IMR-90 (cell line): ENCODE measurements at regions not wholly inside any gene's neighbourhood (a gene's known extent, or its start where the extent isn't known, plus 50 kb on each side); places are given as distances from the start of the nearest gene placed in this dataset.

Source experiments
- ATAC-seq: fragments of 200-7000 bp; cut with Tn5 transposase; 2 replicates; pipeline ENCODE4 v1.9.1; 2020; ENCODE audit warnings: low read depth, mild to moderate bottlenecking, moderate library complexity
- BruUV-seq: library from RNA; stranded (reverse); fragments of 400-500 nt; replicated peaks from 2 replicates; lab custom pipeline; 2021; lab: Mats Ljungman, UMichigan
- CTCF ChIA-PET: fragments of 300-600 bp; formaldehyde crosslinking; extraction: SDS; loops from one replicate; lab custom pipeline; 2021; ENCODE audit warnings: antibody characterized with exemption; lab: Yijun Ruan, JAX
- POLR2A ChIA-PET: fragments of 300-600 bp; sonication (Branson Sonifier 250); formaldehyde crosslinking; loops from one replicate; lab custom pipeline; 2022; ENCODE audit warnings: antibody characterized with exemption; ENCODE audit not compliant: unreplicated experiment; lab: Charles Lee
- DNase-seq: peaks from one replicate; pipeline ENCODE4 v3.0.0; 2013
- H2AFZ ChIP-seq: replicated peaks from 2 replicates; pipeline ENCODE3; 2013; ENCODE audit warnings: low read length, mild to moderate bottlenecking; ENCODE audit not compliant: poor library complexity
- H2AK5ac ChIP-seq: 2 replicates; pipeline ENCODE4 v1.6.1; 2013; ENCODE audit warnings: low read depth, low read length, inconsistent platforms
- H2AK9ac ChIP-seq: replicated peaks from 2 replicates; pipeline ENCODE3; 2013; ENCODE audit warnings: mild to moderate bottlenecking, low read depth, low read length, moderate library complexity; ENCODE audit not compliant: poor library complexity
- H2BK120ac ChIP-seq: 2 replicates; pipeline ENCODE4 v1.6.1; 2013; ENCODE audit warnings: low read depth, low read length, inconsistent platforms
- H2BK15ac ChIP-seq: 3 replicates; pipeline ENCODE4 v1.6.1; 2013; ENCODE audit warnings: low read depth, low read length, inconsistent platforms
- H2BK20ac ChIP-seq: 2 replicates; pipeline ENCODE4 v1.6.1; 2013; ENCODE audit warnings: low read depth, mild to moderate bottlenecking, inconsistent platforms, low read length, moderate library complexity
- H2BK5ac ChIP-seq: 2 replicates; pipeline ENCODE4 v1.6.1; 2013; ENCODE audit warnings: mild to moderate bottlenecking, low read depth, low read length, inconsistent platforms; ENCODE audit not compliant: poor library complexity, severe bottlenecking
- H3K14ac ChIP-seq: replicated peaks from 2 replicates; pipeline ENCODE4 v1.6.1; 2013; ENCODE audit warnings: low read depth, low read length, inconsistent platforms
- H3K18ac ChIP-seq: 2 replicates; pipeline ENCODE4 v1.6.1; 2013; ENCODE audit warnings: low read depth, low read length, control low read depth
- H3K23ac ChIP-seq: 2 replicates; pipeline ENCODE4 v1.6.1; 2013; ENCODE audit warnings: low read depth, low read length, inconsistent platforms
- H3K27ac ChIP-seq: 2 replicates; pipeline ENCODE4 v1.5.1; 2013; ENCODE audit warnings: mild to moderate bottlenecking, control low read depth, low read length; ENCODE audit not compliant: insufficient read depth
- H3K27me3 ChIP-seq: 2 replicates; pipeline ENCODE4 v1.6.1; 2013; ENCODE audit warnings: low read length; ENCODE audit not compliant: control insufficient read depth, insufficient read depth
- H3K36me3 ChIP-seq: 2 replicates; pipeline ENCODE4 v1.6.1; 2013; ENCODE audit warnings: low read length, mixed read lengths; ENCODE audit not compliant: control insufficient read depth, insufficient read depth
- H3K4ac ChIP-seq: 2 replicates; pipeline ENCODE4 v1.6.1; 2013; ENCODE audit warnings: low read depth, low read length, inconsistent platforms
- H3K4me1 ChIP-seq: 2 replicates; pipeline ENCODE4 v1.6.1; 2013; ENCODE audit warnings: low read length, mixed read lengths; ENCODE audit not compliant: control insufficient read depth, insufficient read depth
- H3K4me2 ChIP-seq: 2 replicates; pipeline ENCODE4 v1.6.1; 2013; ENCODE audit warnings: low read depth, mild to moderate bottlenecking, control low read depth, low read length, moderate library complexity
- H3K4me3 ChIP-seq: 2 replicates; pipeline ENCODE4 v1.5.1; 2013; ENCODE audit warnings: low read depth, mild to moderate bottlenecking, control low read depth, low read length, moderate library complexity; ENCODE audit not compliant: insufficient read depth
- H3K56ac ChIP-seq: 2 replicates; pipeline ENCODE4 v1.6.1; 2013; ENCODE audit warnings: low read length, inconsistent platforms; ENCODE audit not compliant: insufficient read depth; ENCODE audit errors: extremely low read depth
- H3K79me1 ChIP-seq, 2 experiments: 2 replicates each; pipeline ENCODE4 v1.6.1; 2013; ENCODE audit warnings: low read length in 2 of 2, inconsistent platforms in 1 of 2, low read depth in 1 of 2
- H3K9ac ChIP-seq: 2 replicates; pipeline ENCODE4 v1.6.1; 2013; ENCODE audit warnings: low read depth, low read length, control low read depth
- H3K9me1 ChIP-seq: 2 replicates; pipeline ENCODE4 v1.6.1; 2013; ENCODE audit warnings: low read length, inconsistent platforms; ENCODE audit not compliant: insufficient read depth
- H3K9me3 ChIP-seq: 2 replicates; pipeline ENCODE4 v1.6.1; 2013; ENCODE audit warnings: low read length; ENCODE audit not compliant: control insufficient read depth, insufficient read depth
- H4K20me1 ChIP-seq: 2 replicates; pipeline ENCODE4 v1.6.1; 2013; ENCODE audit warnings: low read length, inconsistent platforms; ENCODE audit not compliant: insufficient read depth
- H4K5ac ChIP-seq: 2 replicates; pipeline ENCODE4 v1.6.1; 2013; ENCODE audit warnings: mild to moderate bottlenecking, low read depth, low read length, control low read depth
- H4K8ac ChIP-seq, 2 experiments: 2 replicates each; pipeline ENCODE4 v1.6.1; 2013; ENCODE audit warnings: low read depth in 2 of 2, low read length in 2 of 2, control low read depth in 1 of 2, inconsistent platforms in 1 of 2
- H4K91ac ChIP-seq: 2 replicates; pipeline ENCODE4 v1.6.1; 2013; ENCODE audit warnings: low read depth, low read length, inconsistent platforms; ENCODE audit not compliant: insufficient read depth
- MXI1 ChIP-seq: IDR thresholded peaks from 2 replicates; pipeline ENCODE4 v1.6.1; 2012; ENCODE audit warnings: low read depth, mild to moderate bottlenecking, low read length, moderate library complexity, borderline replicate concordance
- WGBS, 2 experiments: methylation state at CpG; one replicate each; pipeline versions ENCODE4 v1.1.5 to v1.1.7; 2013; ENCODE audit warnings: missing lambda C conversion rate in 2 of 2; ENCODE audit not compliant: insufficient read length in 1 of 2; ENCODE audit errors: extremely low coverage in 2 of 2; 5-methylcytosine and 5-hydroxymethylcytosine counted together
- dilution Hi-C: fragments of 300-500 bp; cut with HindIII; formaldehyde crosslinking; loops from one replicate; pipeline ENCODE4 v1.14.3; 2018; ENCODE audit warnings: low sequenced_read_pairs; ENCODE audit not compliant: unreplicated experiment
- in situ Hi-C: fragments of 300-500 bp; cut with MboI; formaldehyde crosslinking; loops from 3 replicates; pipeline ENCODE4 v1.14.3; 2019; ENCODE audit warnings: low sequenced_read_pairs, inconsistent platforms, mixed read lengths
- intact Hi-C: fragments of 100-400 bp; cut with micrococcal nuclease; formaldehyde crosslinking; loops from 2 replicates; pipeline ENCODE4 v1.10.0; 2022
- TF ChIP-seq, protein P1 (sequence below): conservative IDR thresholded peaks from 2 replicates; pipeline ENCODE4 v1.5.1; 2012; ENCODE audit warnings: mild to moderate bottlenecking, low read depth, low read length, improper control_type of control experiment

DNA sequence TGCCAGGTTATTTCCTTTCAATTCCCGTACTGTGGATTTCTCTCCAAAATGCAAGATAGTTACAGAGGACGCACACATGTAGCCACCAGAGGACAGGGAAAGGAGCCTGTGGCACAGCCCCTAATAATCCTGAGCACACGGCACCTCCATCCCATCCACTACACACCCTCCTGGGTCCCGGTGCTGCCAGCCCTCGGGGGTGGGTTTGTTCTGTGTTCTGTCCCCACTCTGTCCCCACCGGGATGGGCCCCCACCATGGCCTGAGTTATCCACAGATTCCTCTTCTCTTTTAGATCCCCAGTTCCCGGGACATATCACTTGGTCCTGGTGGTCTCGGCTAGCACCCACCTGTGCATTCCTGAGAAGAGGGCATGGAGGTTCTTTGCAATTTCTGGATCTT, 196.9 kb upstream of the PPP2R2D start:
- no peak for DNase-seq
- H2BK20ac ChIP-seq = no peak overlapping the region
- H3K9ac ChIP-seq = no peak overlapping the region
- H3K18ac ChIP-seq = no peak overlapping the region
- no peaks in the 10 kb centered on the region for H3K79me1 ChIP-seq
- ChIA-PET CTCF (no interaction called here), POLR2A (no interaction called here)
- dilution Hi-C loops = no loop called here
- no peak overlapping the region for H3K27ac ChIP-seq
- no peak overlapping the region for H4K5ac ChIP-seq
- H4K8ac ChIP-seq = no peak overlapping the region
- H3K56ac ChIP-seq = no peak overlapping the region
- no peak overlapping the region for H3K4ac ChIP-seq
- BruUV-seq = no TSS peak
- no peak overlapping the region for H2BK120ac ChIP-seq
- no peaks in the 10 kb centered on the region for H4K20me1 ChIP-seq
- H3K14ac ChIP-seq = no peak overlapping the region
- H3K9me3 ChIP-seq = peaks cover 65% of the 10 kb centered on the region
- WGBS, 2 experiments = no CpG with 5 or more reads among the region's 8 CpGs
- no peak overlapping the region for H2BK5ac ChIP-seq
- H3K4me3 ChIP-seq = no peak overlapping the region
- no peak overlapping the region for H2AK5ac ChIP-seq
- intact Hi-C loops = no loop called here
- no peak overlapping the region for H4K91ac ChIP-seq
- H3K23ac ChIP-seq = no peak overlapping the region
- no peaks in the 10 kb centered on the region for H3K9me1 ChIP-seq
- H2AK9ac ChIP-seq = no peak overlapping the region
- no peaks in the 10 kb centered on the region for H3K27me3 ChIP-seq
- no peaks in the 10 kb centered on the region for H3K4me1 ChIP-seq
- no peak overlapping the region for H3K4me2 ChIP-seq
- no peaks in the 10 kb centered on the region for H3K36me3 ChIP-seq
- no peak overlapping the region for H2BK15ac ChIP-seq
- no peak for ATAC-seq
- in situ Hi-C loops = no loop called here
- TF ChIP-seq, protein P1, sequence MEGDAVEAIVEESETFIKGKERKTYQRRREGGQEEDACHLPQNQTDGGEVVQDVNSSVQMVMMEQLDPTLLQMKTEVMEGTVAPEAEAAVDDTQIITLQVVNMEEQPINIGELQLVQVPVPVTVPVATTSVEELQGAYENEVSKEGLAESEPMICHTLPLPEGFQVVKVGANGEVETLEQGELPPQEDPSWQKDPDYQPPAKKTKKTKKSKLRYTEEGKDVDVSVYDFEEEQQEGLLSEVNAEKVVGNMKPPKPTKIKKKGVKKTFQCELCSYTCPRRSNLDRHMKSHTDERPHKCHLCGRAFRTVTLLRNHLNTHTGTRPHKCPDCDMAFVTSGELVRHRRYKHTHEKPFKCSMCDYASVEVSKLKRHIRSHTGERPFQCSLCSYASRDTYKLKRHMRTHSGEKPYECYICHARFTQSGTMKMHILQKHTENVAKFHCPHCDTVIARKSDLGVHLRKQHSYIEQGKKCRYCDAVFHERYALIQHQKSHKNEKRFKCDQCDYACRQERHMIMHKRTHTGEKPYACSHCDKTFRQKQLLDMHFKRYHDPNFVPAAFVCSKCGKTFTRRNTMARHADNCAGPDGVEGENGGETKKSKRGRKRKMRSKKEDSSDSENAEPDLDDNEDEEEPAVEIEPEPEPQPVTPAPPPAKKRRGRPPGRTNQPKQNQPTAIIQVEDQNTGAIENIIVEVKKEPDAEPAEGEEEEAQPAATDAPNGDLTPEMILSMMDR = no peak
- no peak for TF ChIP-seq MXI1
- H2AFZ ChIP-seq = no peak overlapping the region
